GM21723 (cell line): ENCODE measurements at regions not wholly inside any gene's neighbourhood (a gene's known extent, or its start where the extent isn't known, plus 50 kb on each side); places are given as distances from the start of the nearest gene placed in this dataset.

Source experiments
- ATAC-seq: cut with Tn5 transposase; IDR thresholded peaks from one replicate; pipeline ENCODE4 v1.9.1; 2021; ENCODE audit warnings: mild to moderate bottlenecking, moderate library complexity; ENCODE audit not compliant: unreplicated experiment

DNA sequence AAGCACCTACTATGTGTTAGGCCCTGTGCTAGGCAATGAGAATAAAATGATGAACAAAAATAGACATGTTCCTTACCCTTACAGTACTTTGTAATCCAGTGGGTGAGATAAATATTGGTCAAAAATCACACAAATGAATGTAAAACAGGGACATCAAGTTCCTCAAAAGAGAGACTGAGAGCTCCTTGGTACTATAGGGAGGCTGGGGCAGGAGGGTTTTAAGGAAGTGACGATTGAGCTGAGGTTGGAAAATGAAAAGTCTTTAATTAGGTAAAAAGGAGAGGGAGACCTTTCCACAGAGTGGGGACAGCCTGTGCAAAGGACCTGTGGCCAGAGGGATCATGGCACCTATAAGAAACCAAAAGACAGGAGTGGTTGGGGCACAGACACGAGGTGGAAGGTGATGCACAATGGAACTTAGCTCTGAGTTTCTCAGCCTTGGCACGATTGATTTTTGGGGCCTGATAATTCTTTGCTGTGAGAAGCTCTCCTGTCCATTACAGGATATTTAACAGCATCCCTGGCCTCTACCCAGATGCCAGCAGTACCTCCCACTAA is 140.3 kb downstream of the CEP57L1 start:
- no peak for ATAC-seq

DNA sequence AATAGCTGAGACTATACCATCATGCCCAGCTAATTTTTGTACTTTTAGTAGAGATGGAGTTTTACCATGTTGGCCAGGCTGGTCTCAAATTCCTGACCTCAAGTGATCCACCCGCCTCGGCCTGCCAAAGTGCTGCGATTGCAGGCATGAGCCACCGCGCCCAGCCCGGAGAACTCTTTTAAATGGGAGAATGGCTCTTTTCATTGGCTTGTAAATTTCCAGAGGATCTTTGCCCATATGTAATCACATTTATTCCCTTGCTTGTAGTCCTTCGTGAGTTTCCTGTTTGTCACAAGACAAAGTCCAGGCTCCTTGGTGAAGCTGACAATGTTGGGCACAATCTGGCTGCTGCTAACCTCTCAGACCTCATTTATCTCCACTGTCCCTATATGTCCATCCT is 135.1 kb downstream of the CEP57L1 start:
- no peak for ATAC-seq

DNA sequence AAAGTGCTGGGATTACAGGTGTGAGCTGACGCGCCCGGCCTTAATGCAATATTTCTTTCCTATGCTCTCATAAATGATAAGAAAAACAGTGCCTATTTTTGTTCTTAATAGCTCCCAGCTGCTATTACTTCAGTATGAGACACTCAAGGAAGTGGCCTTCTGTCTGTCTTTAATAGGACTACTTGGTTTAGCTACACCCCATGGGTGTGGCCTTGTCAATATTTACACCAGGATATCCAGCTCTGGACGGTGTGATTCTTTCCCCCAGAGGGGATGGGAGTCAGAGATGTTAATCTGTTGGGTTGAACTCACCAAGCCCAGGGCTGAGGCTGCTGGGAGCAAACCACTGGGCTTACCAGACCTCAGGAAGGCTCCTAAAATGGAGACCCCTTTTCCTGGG is 134.2 kb downstream of the CEP57L1 start:
- ATAC-seq = no peak

DNA sequence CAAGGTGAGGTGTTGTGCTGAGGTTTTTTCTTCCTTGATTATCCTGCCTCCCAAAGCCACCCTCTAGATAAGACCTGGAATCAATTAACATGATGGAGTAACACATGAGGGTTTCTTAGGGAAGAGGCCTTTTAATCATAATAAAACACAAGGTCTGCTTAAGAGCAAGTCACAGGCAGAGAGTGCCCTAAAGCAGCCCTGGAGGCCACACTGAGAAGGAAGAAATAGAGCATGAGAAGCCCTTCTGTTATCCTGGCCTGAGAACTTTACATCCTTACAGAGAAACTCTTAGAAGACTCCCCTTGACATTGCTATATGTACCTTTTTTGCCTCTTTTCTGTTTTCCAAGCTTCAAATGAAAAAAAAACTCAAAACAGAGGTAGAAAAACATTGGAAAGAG is 132.3 kb downstream of the CEP57L1 start:
- no peak for ATAC-seq

DNA sequence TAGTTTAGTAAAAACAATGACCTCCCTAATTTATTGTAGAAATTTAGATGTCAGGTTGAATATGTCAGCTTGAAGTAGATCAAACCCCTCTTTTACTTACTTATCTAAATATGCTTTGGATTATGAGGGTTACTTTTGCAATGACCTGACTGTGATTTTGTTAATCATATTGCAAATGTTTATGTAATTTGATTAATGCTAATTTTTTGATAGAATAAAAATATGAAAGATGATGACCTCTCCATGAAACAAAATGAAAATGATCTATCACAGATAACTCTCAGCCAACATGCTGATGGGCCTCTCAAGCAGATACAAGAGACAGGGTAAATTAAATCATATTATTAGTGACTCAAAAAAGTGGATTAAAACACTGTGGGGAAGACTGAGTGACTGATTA is 131.0 kb downstream of the CEP57L1 start:
- no peak for ATAC-seq

DNA sequence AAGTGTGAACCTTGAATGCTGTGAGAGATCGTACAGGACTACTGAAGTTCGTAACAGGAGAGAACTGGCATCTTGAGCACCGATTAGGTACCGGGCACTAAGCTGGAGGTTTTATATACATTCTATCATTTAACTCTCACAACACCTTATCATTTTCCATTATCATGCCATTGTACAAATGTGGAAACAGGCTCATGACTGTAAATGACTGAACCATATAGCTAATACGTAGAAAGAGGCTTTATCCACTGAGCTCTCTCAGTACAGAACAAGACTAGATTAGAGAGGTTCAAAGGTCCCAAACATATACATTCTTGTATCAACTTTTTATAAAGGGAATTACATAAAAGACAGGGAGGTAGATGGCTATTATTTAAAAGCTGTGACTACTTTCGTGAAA is 130.6 kb downstream of the CEP57L1 start:
- ATAC-seq = no peak

DNA sequence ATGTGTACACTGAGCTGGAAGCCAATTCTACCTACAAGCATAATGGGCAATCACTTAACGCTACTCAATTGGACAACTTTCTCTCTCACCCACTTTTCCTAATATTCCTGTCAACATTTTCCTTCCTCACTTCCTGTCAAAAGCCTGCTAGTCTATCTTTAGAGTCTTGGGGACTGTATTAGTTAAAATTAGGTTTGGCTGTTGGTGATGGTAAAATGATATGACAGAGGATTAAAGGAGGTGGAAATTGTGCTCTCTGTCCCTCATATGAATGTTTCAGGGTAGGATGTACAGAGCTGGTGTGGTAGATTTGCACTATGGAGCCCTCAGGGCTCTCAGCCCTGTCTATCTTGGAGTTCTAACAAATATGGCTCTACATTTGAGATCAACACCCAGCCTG is 129.7 kb downstream of the CEP57L1 start:
- no peak for ATAC-seq

DNA sequence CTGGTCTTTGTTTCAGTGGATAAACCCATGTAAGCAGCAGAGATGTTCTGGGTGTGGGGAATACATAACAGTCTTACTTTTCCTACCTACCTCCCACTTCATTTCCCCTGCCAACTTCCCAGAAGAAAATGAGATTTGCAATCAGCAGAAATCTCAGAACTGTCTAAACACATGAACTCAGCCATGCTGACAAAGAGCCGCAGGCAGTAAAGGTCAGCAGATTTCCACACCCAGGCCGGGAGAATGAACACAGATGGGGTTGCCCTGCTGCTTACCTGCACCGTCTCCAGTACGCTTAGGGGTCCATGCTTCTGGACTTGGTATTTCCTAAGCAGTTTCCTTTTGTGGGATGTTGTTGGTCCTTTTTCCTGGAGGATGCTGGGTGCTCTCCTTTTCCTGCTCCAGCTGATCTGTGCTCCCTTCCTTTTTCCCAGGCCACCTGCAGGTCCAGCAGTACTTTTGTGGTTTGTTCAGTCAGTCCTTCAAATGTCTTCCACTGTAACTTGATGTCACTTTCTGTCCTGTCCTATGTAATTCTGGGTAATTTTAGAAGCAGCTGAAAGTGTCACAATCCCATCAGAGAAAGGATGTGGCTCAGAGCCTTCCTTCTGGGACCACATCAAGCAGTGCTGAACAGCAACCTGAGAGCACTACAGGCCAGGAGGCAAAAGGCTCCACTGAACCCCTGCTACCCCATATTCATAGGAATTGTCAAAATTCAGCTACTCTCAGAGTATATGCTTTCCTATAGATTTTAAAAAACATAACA is 129.0 kb downstream of the CEP57L1 start:
- no peak for ATAC-seq

DNA sequence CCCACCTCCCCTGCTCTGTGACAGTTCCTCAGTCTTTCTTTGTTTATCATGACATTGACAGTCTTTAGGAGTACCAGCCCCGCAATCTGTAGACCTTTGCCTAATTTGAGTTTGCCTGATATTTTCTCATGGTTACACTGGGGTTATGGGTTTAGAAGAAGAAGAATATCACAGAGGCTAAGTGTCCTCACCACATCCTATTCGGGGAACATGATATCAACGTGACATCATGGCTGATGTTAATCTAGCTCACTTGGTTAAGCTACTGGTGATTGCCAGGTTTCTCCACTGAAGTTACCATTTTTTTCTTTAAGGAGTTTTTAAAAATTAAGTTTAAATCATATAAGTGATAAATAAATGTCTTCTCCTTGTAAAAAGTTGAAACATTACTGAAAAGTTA is 127.5 kb downstream of the CEP57L1 start:
- ATAC-seq = no peak

DNA sequence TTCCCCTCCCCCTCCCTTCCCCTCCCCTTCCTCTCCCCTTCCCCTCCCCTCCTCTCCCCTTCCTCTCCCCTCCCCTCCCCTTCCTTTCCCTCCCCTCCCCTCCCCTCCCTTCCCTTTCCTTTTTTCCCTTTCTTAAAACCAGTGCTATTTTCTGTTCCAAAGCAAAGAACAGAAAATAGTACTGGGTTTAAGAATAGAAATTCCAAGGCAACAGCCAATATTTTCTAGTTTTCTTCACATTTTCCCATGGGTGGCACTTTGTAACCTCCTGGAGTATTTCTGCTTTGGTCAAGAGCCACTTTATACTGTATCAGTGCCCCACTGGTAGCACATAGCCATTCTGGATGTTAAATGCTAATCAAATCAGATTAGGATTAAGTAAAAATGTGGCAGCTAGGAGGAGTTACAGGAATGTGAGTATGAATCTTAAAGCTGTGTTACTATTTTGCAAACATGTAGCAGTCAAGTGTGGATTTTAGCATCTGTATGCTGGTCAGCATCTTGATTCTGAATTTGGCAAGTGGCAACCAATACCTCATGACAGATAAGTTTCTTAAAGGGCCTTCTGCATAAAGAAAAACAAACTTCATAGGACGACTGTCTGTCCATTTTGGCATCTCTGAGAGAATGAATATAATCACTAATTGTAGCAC is 126.4 kb downstream of the CEP57L1 start:
- no peak for ATAC-seq
